Coronary artery (tissue), 2 donors: ENCODE measurements at regions not wholly inside any gene's neighbourhood (a gene's known extent, or its start where the extent isn't known, plus 50 kb on each side); places are given as distances from the start of the nearest gene placed in this dataset.
"Not testable (repeated sequence)": the region's sequence is repeated elsewhere in the genome, so short reads cannot be mapped to it uniquely, and the experiment has no call there.

Experiments
- DNase-seq: peaks from one replicate; pipeline ENCODE4 v3.0.0-alpha.2; 2017; ENCODE audit warnings: low spot score
- H3K27ac ChIP-seq, 2 donors: fragments of 200-600 bp; sonication (generic); one replicate each; pipeline ENCODE4 v1.5.1; 2016 to 2019
- H3K4me3 ChIP-seq: fragments of 200-600 bp; sonication (generic); 2 replicates; pipeline ENCODE4 v1.5.1; 2016; ENCODE audit warnings: mild to moderate bottlenecking, moderate library complexity
- CTCF ChIP-seq: fragments of 200-600 bp; sonication (generic); IDR thresholded peaks from one replicate; pipeline ENCODE4 v1.5.1; 2019; ENCODE audit warnings: antibody characterized with exemption

GRCh38 chr7:153109566-153109965, 350.0 kb downstream of the ACTR3B start:
- DNase-seq: no peak
- Histone ChIP-seq H3K4me3 (no peak overlapping the region), H3K27ac (no peak overlapping the region)
- no peak for TF ChIP-seq CTCF

GRCh38 chr7:153110606-153111005, 351.1 kb downstream of the ACTR3B start:
- no peak for DNase-seq
- TF ChIP-seq CTCF: no peak
- no peak overlapping the region for H3K27ac ChIP-seq
- no peak overlapping the region for H3K4me3 ChIP-seq

- not testable (repeated sequence) for H3K4me3 ChIP-seq, H3K27ac ChIP-seq, DNase-seq
Measured at GRCh38 chr7:153122255-153122654, 362.7 kb downstream of the ACTR3B start.

GRCh38 chr7:153130052-153130451, 370.5 kb downstream of the ACTR3B start:
- Histone ChIP-seq H3K4me3 (no peak overlapping the region), H3K27ac (no peak overlapping the region)
- DNase-seq: no peak
- no peak for TF ChIP-seq CTCF

- Histone ChIP-seq H3K4me3 (no peak overlapping the region), H3K27ac (no peak overlapping the region)
- no peak for DNase-seq
- no peak for TF ChIP-seq CTCF
Measured at GRCh38 chr7:153151766-153152165, 392.2 kb downstream of the ACTR3B start.

GRCh38 chr7:153152801-153153422, 393.4 kb downstream of the ACTR3B start:
- no peak for TF ChIP-seq CTCF
- Histone ChIP-seq H3K4me3 (no peak overlapping the region), H3K27ac (no peak overlapping the region)
- no peak for DNase-seq

- Histone ChIP-seq H3K27ac (no peak overlapping the region), H3K4me3 (no peak overlapping the region)
- no peak for TF ChIP-seq CTCF
- no peak for DNase-seq
Measured at GRCh38 chr7:153158149-153158548, 398.6 kb downstream of the ACTR3B start.

- no peak for TF ChIP-seq CTCF
- DNase-seq: no peak
- no peak overlapping the region for H3K4me3 ChIP-seq
- H3K27ac ChIP-seq: no peak overlapping the region
Measured at GRCh38 chr7:153170287-153170686, 410.7 kb downstream of the ACTR3B start.
